ENCODE measurements at regions not wholly inside any gene's neighbourhood (a gene's known extent, or its start where the extent isn't known, plus 50 kb on each side); places are given as distances from the start of the nearest gene placed in this dataset.

GRCh38 chr4:100651499-100652175 lies 133.8 kb upstream of the EMCN start:
- TF ChIP-seq ARID4B (CRISPR knock-in tag; IDR thresholded peaks at IDR 0.05; ENCODE audit: borderline replicate concordance) (no peak), ZBTB21 (CRISPR knock-in tag; IDR thresholded peaks at IDR 0.05; ENCODE audit: borderline replicate concordance) (no peak), ATF1 (CRISPR knock-in tag; IDR thresholded peaks at IDR 0.05) (no peak), ZNF425 (CRISPR knock-in tag; conservative IDR thresholded peaks at IDR 0.05) (no peak), RORB (CRISPR knock-in tag; IDR thresholded peaks at IDR 0.05) (no peak), E2F4 (CRISPR knock-in tag; IDR thresholded peaks at IDR 0.05; ENCODE audit: borderline replicate concordance, low read depth) (no peak), NR2C2 (CRISPR knock-in tag; IDR thresholded peaks at IDR 0.05) (no peak), ELF4 (CRISPR knock-in tag; IDR thresholded peaks at IDR 0.05; ENCODE audit: low read depth) (no peak), STAT6 (CRISPR knock-in tag; conservative IDR thresholded peaks at IDR 0.05; ENCODE audit: low read depth) (no peak), NFYB (CRISPR knock-in tag; conservative IDR thresholded peaks at IDR 0.05; ENCODE audit: low read depth) (no peak)
- TF ChIP-seq, protein P1, sequence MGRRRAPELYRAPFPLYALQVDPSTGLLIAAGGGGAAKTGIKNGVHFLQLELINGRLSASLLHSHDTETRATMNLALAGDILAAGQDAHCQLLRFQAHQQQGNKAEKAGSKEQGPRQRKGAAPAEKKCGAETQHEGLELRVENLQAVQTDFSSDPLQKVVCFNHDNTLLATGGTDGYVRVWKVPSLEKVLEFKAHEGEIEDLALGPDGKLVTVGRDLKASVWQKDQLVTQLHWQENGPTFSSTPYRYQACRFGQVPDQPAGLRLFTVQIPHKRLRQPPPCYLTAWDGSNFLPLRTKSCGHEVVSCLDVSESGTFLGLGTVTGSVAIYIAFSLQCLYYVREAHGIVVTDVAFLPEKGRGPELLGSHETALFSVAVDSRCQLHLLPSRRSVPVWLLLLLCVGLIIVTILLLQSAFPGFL (CRISPR knock-in tag; IDR thresholded peaks at IDR 0.05; ENCODE audit: borderline replicate concordance): no peak
- TF ChIP-seq, protein P2, sequence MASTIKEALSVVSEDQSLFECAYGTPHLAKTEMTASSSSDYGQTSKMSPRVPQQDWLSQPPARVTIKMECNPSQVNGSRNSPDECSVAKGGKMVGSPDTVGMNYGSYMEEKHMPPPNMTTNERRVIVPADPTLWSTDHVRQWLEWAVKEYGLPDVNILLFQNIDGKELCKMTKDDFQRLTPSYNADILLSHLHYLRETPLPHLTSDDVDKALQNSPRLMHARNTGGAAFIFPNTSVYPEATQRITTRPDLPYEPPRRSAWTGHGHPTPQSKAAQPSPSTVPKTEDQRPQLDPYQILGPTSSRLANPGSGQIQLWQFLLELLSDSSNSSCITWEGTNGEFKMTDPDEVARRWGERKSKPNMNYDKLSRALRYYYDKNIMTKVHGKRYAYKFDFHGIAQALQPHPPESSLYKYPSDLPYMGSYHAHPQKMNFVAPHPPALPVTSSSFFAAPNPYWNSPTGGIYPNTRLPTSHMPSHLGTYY (CRISPR knock-in tag; IDR thresholded peaks at IDR 0.05): no peak
- POLR2A ChIA-PET: no interaction called here
- Mint-ChIP-seq H3K27me3 (ENCODE audit: low read depth) (no peaks in the 10 kb centered on the region), H3K9me3 (no peaks in the 10 kb centered on the region), H3K4me1 (no peaks in the 10 kb centered on the region), H3K36me3 (no peaks in the 10 kb centered on the region), H3K4me3 (no peak overlapping the region), H3K27ac (no peak overlapping the region)
- no peak for DNase-seq (ENCODE audit: low spot score)
- CTCF ChIA-PET: no interaction called here
- no peak for ATAC-seq
